Omental fat pad (tissue), 3 donors: ENCODE measurements at regions not wholly inside any gene's neighbourhood (a gene's known extent, or its start where the extent isn't known, plus 50 kb on each side); places are given as distances from the start of the nearest gene placed in this dataset.

Experiments used
- ATAC-seq: fragments of 150-250 bp; one replicate; pipeline ENCODE4 v1.9.1; 2016; ENCODE audit warnings: mild to moderate bottlenecking, moderate library complexity; ENCODE audit not compliant: low FRiP score
- DNase-seq: peaks from one replicate; pipeline ENCODE4 v3.0.0-alpha.2; 2019; ENCODE audit warnings: low spot score
- CTCF ChIP-seq, 3 donors: fragments of 450-650 bp; IDR thresholded peaks; one replicate each; pipeline ENCODE4 v1.5.1; 2016 to 2017; ENCODE audit warnings: antibody characterized with exemption in 3 of 3, mild to moderate bottlenecking in 3 of 3, moderate library complexity in 2 of 3

DNA sequence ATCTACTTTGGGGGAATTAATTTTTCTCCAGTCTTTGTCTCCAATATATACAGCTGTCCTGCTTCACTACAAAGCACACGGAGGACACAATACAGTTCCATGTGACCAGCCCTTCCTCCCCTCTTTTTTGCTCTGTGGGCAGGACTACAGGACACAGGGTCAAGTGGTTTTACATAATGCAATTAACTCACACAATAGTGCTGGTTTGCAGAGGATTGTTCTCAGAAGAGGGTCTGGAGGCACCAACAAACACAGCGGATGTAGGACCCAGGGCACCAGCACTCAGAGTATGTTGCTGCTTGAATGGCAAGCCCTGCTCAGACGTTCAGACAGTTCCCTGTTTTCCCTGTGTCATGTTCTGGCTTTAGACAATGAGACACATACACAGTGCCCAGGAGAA is 52.0 kb upstream of the NPTX2 start:
- DNase-seq: no peak
- TF ChIP-seq CTCF (IDR thresholded peaks at IDR 0.05): no peak
- ATAC-seq: no peak

- no peak for TF ChIP-seq CTCF (IDR thresholded peaks at IDR 0.05)
- no peak for DNase-seq
- no peak for ATAC-seq
Observed at GRCh38 chr7:98562871-98563495, 54.1 kb upstream of the NPTX2 start.

- DNase-seq: no peak
- ATAC-seq: no peak
- no peak for TF ChIP-seq CTCF (IDR thresholded peaks at IDR 0.05)
Observed at GRCh38 chr7:98562381-98562823, 54.7 kb upstream of the NPTX2 start.

DNA sequence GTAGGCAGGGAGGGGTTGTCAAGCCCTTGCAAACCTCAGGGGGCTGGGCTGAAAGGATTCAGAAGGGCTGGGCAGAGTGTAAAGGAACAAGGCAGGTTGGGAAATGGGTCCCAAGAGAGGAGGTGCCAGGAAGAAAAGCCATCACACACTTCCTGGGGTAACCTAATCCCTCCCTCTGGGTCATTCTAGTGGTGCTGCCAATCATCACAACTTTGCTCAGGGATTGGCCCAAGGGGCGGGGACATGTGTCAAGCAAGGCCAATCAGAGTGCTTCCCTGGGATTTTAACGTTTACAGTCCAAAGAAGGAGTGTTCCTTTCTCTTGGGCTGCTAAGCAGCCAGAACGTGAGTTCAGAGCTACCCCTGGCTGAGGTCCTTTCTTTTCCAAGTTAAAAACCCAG is 57.1 kb upstream of the NPTX2 start:
- ATAC-seq (no peak), DNase-seq (no peak)
- TF ChIP-seq CTCF (IDR thresholded peaks at IDR 0.05): no peak

GRCh38 chr7:98559219-98559618 is 57.9 kb upstream of the NPTX2 start:
- no peak for DNase-seq
- ATAC-seq: no peak
- no peak for TF ChIP-seq CTCF (IDR thresholded peaks at IDR 0.05)

GRCh38 chr7:98557538-98558031 is 59.5 kb upstream of the NPTX2 start:
- ATAC-seq (no peak), DNase-seq (no peak)
- TF ChIP-seq CTCF (IDR thresholded peaks at IDR 0.05): no peak

- DNase-seq (no peak), ATAC-seq (no peak)
- TF ChIP-seq CTCF (IDR thresholded peaks at IDR 0.05): no peak
Observed at GRCh38 chr7:98556288-98556687, 60.8 kb upstream of the NPTX2 start.
